Erythroblast (primary cell): ENCODE measurements at regions not wholly inside any gene's neighbourhood (a gene's known extent, or its start where the extent isn't known, plus 50 kb on each side); places are given as distances from the start of the nearest gene placed in this dataset.

ENCODE experiments used
- DNase-seq, 2 experiments: peaks; one replicate each; lab custom pipeline; 2025; lab: John Stamatoyannopoulos, UW
- GATA1 ChIP-seq: IDR thresholded peaks from 2 replicates; pipeline ENCODE4 v1.6.1; 2011; ENCODE audit warnings: low read depth, mild to moderate bottlenecking, control low read depth, low read length, moderate library complexity
- POLR2A ChIP-seq: IDR thresholded peaks from 2 replicates; pipeline ENCODE4 v1.6.1; 2011; ENCODE audit warnings: mild to moderate bottlenecking, low read length

DNA sequence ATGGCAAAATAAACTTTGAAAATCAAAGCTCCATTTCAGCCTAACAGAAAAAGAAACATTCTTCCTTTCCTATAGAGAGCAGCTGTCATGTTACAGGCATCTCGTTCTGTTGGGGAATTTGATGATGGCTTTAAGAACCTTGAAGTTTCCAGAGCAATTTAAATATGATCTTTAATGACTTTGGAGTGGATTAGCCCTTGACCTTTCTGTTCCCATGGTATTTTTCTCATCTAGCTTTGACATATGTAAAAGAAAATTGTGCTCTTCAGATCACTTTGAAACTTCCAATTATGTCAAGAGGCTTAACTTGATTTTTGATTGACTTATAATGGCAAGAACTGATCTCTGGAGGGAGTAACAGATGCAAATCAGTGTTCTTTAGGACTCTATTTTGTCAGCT, 157.6 kb upstream of the SEMA3E start:
- no peak for TF ChIP-seq POLR2A
- no peak for TF ChIP-seq GATA1
- no peak for DNase-seq

DNA sequence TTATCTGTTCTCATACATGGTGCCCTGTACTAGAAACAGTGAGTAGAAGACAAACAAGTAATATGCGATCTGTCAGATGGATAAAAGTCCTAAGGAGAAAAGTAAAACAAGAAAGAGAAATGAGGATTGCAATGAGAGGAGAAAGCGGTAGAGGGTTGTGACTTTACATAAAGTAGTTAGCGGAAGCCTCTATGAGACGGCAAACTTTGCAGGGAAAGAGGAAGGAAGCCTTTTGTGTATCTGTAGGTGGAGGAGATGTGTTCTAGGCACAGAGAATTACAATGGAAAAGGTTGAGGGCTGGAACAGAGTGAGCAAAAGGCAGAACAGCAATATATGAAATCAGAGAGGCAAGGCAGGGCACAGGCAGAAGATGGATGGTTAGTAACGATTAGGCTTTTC, 150.4 kb upstream of the SEMA3E start:
- no peak for DNase-seq
- no peak for TF ChIP-seq POLR2A
- TF ChIP-seq GATA1 = no peak

DNA sequence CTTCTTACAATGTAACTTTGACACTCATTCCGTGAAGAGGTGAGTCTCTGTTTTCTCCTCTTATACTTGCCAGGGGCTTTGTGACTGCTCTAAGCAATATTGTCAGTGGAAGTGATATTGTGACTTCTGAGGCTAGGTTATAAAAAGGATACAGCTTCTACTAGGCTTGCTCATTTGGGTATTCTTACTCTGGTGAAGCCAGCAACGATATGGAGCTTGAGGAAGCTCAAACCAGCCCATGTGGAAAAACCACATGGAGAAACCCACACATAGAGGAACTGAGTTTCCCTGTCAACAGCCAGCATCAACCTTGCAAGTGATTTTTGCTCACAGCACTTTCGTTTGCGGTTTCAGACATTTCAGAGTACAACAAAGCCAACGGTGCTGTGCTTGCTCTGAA, 149.6 kb upstream of the SEMA3E start:
- no peak for TF ChIP-seq POLR2A
- TF ChIP-seq GATA1 = no peak

DNA sequence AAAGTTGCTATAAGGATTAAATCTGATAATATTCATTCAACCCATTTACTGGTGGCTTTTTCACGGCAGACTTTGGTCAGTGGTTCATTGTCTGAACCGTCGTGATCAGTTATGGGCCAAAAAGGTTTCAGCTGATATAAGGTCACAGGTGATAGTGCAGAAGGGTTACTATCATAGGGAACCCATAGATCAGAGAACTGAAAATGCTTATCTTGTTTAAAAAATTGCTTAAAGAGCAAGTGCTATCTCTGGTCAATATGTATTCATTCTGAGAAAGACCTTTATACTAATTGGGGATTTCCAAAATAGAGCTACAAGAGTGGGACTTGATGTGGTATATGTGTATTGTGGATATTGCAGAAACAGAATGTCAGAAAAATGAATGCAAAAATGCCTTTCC, 147.8 kb upstream of the SEMA3E start:
- DNase-seq = peak in 1 of 2 experiments; percentile 8
- TF ChIP-seq POLR2A = no peak
- TF ChIP-seq GATA1 = no peak

More for the DNA sequence above, 149.6 kb upstream of the SEMA3E start:
- DNase-seq = no peak

DNA sequence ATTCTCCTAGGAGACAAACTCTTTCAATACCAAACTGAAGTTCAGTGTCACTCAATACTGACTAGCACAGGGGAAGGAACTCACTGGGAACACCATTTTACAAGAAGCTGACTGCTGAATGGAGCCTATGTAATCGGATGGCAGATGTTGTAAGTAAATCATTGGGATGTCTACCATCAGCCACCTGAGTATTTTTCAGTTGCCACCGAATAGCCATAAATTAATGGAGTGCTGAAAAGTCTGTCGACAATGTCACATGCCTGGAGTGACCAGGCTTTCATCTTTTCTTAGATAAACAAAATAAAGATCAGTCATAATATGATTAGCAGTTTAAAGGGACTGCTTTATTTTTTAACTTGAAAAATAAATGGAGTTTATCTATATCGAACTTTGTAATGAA, 145.9 kb upstream of the SEMA3E start:
- TF ChIP-seq GATA1 = no peak
- TF ChIP-seq POLR2A = no peak
- DNase-seq = no peak

DNA sequence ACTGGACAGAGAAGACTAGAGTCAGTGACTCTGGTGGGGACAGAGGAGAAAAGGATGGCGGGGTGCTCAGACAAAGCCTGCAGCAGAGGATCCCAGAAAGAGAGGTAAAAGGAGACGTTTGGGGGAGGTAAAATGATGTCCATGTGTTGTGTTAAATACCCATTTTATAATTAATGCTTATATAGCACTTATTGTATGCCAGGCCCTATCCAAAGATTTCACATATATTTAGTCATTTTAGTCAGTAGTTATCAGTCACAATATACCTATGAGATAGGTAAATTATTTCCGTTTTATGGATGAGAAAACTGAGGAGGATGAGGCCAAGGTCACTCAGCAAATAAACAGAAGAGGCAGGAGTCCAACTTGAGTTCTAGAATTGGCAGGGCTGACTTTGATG, 144.6 kb upstream of the SEMA3E start:
- TF ChIP-seq GATA1 (no peak), POLR2A (no peak)
- DNase-seq = no peak

DNA sequence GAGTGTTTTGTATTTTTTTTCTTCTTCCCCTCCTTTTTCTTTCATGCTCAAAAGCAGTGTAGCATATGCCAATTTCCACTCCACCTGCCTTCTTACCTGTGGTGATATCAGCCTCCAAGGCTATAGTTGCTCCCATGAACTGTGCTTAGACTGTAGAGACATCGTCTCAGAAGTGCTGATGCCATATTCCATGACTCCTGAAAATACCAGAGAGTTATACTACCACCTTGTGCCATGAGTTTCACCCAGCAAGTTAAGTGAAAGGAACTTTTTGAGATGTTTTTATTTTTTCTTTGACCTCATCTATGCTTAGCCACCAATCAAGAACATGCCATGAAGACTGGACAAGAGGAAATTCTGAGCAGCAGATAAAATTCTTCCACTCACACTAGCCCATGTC, 142.8 kb upstream of the SEMA3E start:
- DNase-seq = no peak

DNA sequence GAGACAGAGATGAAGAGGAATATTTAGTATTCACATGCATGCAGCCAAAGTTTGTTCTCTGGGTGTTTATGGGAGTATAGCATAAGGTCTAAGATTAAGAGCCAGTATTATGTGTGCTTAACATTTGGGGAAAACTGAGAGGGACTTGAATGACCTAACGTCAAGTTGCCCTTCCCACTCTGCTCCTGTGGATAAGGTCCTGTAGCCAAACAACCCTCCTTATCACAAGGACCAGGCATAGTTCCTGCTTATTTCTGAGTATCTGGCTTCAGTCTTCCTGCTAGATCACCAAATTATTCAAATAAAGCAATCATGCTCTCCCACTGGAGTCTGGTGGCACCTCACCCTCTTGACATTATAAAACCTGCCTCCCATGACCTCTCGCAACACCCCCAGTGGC, 137.9 kb upstream of the SEMA3E start:
- peak; percentile 81 to 92 for DNase-seq
- no peak for TF ChIP-seq POLR2A
- TF ChIP-seq GATA1 = no peak

More for the DNA sequence above, 142.8 kb upstream of the SEMA3E start:
- no peak for TF ChIP-seq GATA1
- TF ChIP-seq POLR2A = no peak

DNA sequence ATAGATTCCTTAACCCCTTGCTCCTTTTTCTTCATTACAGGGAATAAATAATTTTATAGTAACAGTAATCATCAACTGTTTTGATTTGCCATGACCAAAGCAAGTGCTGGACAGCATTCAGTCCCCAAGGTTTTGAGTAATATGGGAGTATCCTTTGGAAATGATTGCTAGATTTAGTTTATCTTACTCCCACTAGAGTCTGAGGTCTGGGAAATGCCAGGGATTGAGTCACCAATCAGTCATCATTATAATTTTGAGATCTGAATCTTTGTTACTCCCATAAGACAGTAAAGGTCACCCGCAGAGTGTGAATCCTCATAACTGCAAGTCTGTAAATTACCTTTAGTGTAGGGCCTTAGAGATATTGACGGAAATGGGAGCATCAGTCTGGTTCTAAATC, 133.7 kb upstream of the SEMA3E start:
- no peak for DNase-seq
- TF ChIP-seq POLR2A (no peak), GATA1 (no peak)

DNA sequence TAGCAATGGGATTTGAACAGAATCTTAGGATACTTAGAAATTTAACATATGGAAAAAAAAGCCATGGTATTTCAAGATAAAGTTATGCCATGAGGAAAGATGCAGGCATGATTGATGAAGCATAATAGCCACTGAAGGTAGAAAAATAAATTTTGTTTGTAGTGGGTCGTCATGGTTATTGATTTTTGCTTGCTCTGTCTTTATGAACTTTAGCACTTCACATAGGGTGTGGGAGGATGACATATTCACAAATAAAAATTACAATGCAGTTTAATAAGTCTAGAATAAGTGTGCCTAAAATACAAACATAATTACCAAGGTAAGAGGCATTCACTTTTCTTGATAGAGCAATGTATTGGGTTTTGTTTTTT, 129.1 kb upstream of the SEMA3E start:
- TF ChIP-seq GATA1 (no peak), POLR2A (no peak)
- no peak for DNase-seq

DNA sequence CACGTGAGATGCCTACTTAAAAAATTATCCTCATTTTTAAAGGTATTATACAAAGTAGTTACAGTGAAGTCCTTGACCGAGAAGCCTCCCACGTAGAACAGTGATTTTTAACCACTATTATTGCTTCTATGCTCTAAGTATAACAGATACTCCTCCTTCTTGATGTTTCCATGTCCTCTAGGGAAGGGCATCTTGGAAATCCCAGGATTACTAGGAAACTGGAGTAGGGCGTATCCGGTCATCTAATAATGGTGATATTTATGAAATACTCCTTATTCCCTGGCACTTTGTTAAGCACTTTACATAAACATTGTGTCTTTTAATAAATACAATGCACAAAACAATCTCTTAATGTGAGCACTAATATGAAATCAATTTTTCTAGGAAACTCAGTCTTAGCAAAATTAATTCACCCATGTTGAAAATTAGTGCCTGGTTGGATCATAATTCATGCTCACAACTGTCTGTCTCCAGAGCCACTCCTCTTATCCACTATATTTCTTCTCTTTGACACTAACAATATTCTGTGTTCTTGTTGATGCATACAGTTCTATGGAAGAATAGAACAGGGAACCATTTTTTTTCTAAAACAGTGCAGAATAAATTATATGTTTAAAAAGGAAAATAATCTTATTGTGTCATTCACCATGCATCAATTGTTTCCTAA, 128.6 kb upstream of the SEMA3E start:
- TF ChIP-seq POLR2A (no peak), GATA1 (no peak)
- DNase-seq = no peak

DNA sequence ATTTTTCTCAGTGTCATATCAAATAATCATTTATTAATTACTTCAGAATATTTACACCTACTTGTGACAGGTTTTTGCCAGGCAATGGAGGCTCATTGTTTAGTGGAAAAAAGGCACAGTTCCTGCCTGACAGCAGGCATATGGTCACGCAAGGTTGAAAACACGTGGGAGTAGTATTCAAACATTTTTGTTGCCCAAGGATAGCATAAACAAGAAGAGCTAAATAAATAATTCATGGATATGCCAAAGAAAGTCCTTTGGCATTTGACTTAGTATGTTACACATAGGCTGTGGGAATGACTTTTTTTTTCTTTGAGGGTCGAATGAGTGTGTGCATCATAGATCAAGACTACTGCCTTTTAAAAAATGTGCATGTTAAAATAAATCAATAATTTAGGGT, 120.5 kb upstream of the SEMA3E start:
- no peak for TF ChIP-seq GATA1
- no peak for TF ChIP-seq POLR2A
- no peak for DNase-seq

DNA sequence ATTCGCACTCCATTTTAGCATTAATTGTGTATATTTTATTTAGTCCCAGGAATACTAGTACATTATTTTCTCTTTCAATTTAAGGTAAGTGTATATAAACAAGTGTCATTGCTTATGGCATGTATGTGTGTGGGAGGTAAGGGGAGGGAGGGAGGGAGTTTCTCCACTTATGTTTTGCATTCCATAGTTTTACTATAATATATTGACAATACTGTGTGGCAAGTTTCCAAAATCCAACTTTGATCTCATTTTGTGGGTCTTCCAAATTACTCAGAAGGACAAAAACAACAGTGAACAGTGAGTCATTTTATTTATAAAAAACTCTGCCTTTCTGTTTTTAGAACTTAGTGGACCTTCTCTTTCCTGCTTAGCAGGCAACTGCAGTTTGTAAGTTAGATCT, 102.3 kb upstream of the SEMA3E start:
- no peak for DNase-seq
- TF ChIP-seq GATA1 (no peak), POLR2A (no peak)

DNA sequence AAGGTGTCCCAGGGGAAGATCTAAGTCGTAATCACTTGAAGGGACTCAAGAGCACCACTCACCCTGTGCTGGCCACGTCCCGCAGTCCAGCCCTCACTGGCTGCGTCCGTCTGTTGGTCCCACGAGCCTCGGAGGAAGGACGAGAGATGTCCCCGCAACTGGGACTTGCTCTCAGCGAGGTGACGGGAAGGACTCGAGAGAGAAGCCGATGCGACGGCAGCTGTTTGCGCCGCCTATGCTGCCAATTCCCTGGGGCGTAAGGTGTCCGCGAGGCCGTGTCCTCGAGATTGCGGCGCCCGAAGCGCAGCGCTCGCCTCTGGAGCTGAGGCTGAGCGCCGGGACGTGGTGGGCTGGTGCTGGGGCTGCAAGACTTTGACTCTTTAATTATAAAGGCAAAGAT, 100.6 kb upstream of the SEMA3E start:
- DNase-seq = no peak
- TF ChIP-seq POLR2A (no peak), GATA1 (no peak)

DNA sequence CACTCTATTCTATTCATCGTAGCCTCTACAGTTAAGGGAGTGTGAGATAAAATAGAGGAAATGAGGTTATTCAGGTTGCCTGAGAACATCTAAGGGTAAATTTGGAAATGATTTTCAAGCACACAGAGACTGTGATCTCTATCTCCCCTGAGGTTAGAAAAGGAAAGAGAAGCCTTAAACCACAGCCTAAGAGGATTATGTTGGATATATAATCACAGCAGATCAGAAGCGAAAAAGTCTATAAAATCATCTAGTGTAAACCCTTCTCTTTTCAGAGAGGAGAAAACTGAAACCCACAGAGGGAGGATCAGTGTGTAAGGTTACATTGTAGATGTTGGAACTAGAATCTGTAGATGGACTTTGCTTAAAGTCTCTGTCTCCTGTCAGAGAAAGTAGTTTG, 90.6 kb upstream of the SEMA3E start:
- TF ChIP-seq POLR2A (no peak), GATA1 (no peak)
- no peak for DNase-seq
